ENCODE measurements at regions not wholly inside any gene's neighbourhood (a gene's known extent, or its start where the extent isn't known, plus 50 kb on each side); places are given as distances from the start of the nearest gene placed in this dataset.

GRCh38 chr10:120253131-120253530 is 203.9 kb upstream of the PLPP4 start:
- DNase-seq: no peak
- intact Hi-C loops (cut with DNase I): no loop called here
- TF ChIP-seq EP300 (IDR thresholded peaks at IDR 0.05): no peak
- TF ChIP-seq POLR2A (IDR thresholded peaks at IDR 0.05): no peak
- no peak for TF ChIP-seq CTCF (IDR thresholded peaks at IDR 0.05)
- Histone ChIP-seq H3K4me3 (no peak overlapping the region), H3K36me3 (no peaks in the 10 kb centered on the region), H3K4me1 (ENCODE audit: insufficient read depth) (no peaks in the 10 kb centered on the region), H3K27me3 (no peaks in the 10 kb centered on the region), H3K9me3 (no peaks in the 10 kb centered on the region), H3K27ac (no peak overlapping the region)
- 67 to 70% (median 69%) methylated on average over 3 of the region's 3 CpGs for WGBS, 3 donors

GRCh38 chr10:120260456-120260855 is 196.6 kb upstream of the PLPP4 start:
- 71 to 85% (median 81%) methylated on average over 4 of the region's 4 CpGs for WGBS, 3 donors
- intact Hi-C loops (cut with DNase I): no loop called here

GRCh38 chr10:120262857-120263547 is 194.0 kb upstream of the PLPP4 start:
- DNase-seq: no peak
- Histone ChIP-seq H3K27me3 (no peaks in the 10 kb centered on the region), H3K4me3 (no peak overlapping the region), H3K27ac (no peak overlapping the region), H3K4me1 (ENCODE audit: insufficient read depth) (no peaks in the 10 kb centered on the region), H3K36me3 (no peaks in the 10 kb centered on the region), H3K9me3 (no peaks in the 10 kb centered on the region)
- intact Hi-C loops (cut with DNase I): no loop called here
- TF ChIP-seq CTCF (IDR thresholded peaks at IDR 0.05) (no peak), EP300 (IDR thresholded peaks at IDR 0.05) (no peak), POLR2A (IDR thresholded peaks at IDR 0.05) (no peak)
- 83 to 86% (median 85%) methylated on average over 1 of the region's 1 CpG for WGBS, 3 donors

More at GRCh38 chr10:120260456-120260855, 196.6 kb upstream of the PLPP4 start:
- Histone ChIP-seq H3K4me3 (no peak overlapping the region), H3K36me3 (no peaks in the 10 kb centered on the region), H3K27me3 (no peaks in the 10 kb centered on the region), H3K4me1 (ENCODE audit: insufficient read depth) (no peaks in the 10 kb centered on the region), H3K27ac (no peak overlapping the region), H3K9me3 (no peaks in the 10 kb centered on the region)
- DNase-seq: no peak
- TF ChIP-seq EP300 (IDR thresholded peaks at IDR 0.05) (no peak), CTCF (IDR thresholded peaks at IDR 0.05) (no peak), POLR2A (IDR thresholded peaks at IDR 0.05) (no peak)

- H3K36me3 ChIP-seq: no peaks in the 10 kb centered on the region
- intact Hi-C loops (cut with DNase I): no loop called here
- WGBS, 3 donors: 89 to 95% (median 92%) methylated on average over 3 of the region's 3 CpGs
- no peak overlapping the region for H3K27ac ChIP-seq
- TF ChIP-seq CTCF (IDR thresholded peaks at IDR 0.05) (no peak), EP300 (IDR thresholded peaks at IDR 0.05) (no peak), POLR2A (IDR thresholded peaks at IDR 0.05) (no peak)
- H3K4me3 ChIP-seq: no peak overlapping the region
- H3K4me1 ChIP-seq (ENCODE audit: insufficient read depth): no peaks in the 10 kb centered on the region
- H3K9me3 ChIP-seq: no peaks in the 10 kb centered on the region
- no peak for DNase-seq
- no peaks in the 10 kb centered on the region for H3K27me3 ChIP-seq
These were observed 191.0 kb upstream of the PLPP4 start for GRCh38 chr10:120266022-120266421.
